Thoracic aorta (tissue), 2 donors: ENCODE measurements at regions not wholly inside any gene's neighbourhood (a gene's known extent, or its start where the extent isn't known, plus 50 kb on each side); places are given as distances from the start of the nearest gene placed in this dataset.

Experiments used
- ATAC-seq: fragments of 150-250 bp; one replicate; pipeline ENCODE4 v1.8.0; 2017; ENCODE audit warnings: low read depth; ENCODE audit not compliant: insufficient number of reproducible peaks, low FRiP score
- DNase-seq: peaks from one replicate; pipeline ENCODE4 v3.0.0-alpha.2; 2020; ENCODE audit warnings: low spot score
- H3K27ac ChIP-seq, 2 donors: fragments of 200-600 bp; sonication (generic); 1 replicate in 1 of 2; 2 replicates in 1 of 2; pipeline ENCODE4 v1.5.1; 2016; ENCODE audit warnings: mild to moderate bottlenecking in 2 of 2, moderate library complexity in 2 of 2
- H3K27me3 ChIP-seq: fragments of 200-600 bp; sonication (generic); replicated peaks from 2 replicates; pipeline ENCODE4 v1.6.0; 2016; ENCODE audit warnings: mild to moderate bottlenecking; ENCODE audit not compliant: insufficient read depth
- H3K36me3 ChIP-seq: fragments of 200-600 bp; sonication (generic); one replicate; pipeline ENCODE4 v1.5.1; 2016
- H3K4me1 ChIP-seq, 2 donors: fragments of 200-600 bp; sonication (generic); 1 replicate in 1 of 2; 2 replicates in 1 of 2; pipeline versions ENCODE4 v1.5.1 to v1.6.0; 2016; ENCODE audit warnings: low read depth in 2 of 2, mild to moderate bottlenecking in 1 of 2; ENCODE audit not compliant: control insufficient read depth in 1 of 2
- H3K4me3 ChIP-seq: fragments of 200-600 bp; sonication (generic); 2 replicates; pipeline ENCODE4 v1.5.1; 2016; ENCODE audit warnings: mild to moderate bottlenecking
- H3K9me3 ChIP-seq: fragments of 200-600 bp; sonication (generic); 2 replicates; pipeline ENCODE4 v1.5.1; 2016
- CTCF ChIP-seq: fragments of 200-600 bp; sonication (generic); IDR thresholded peaks from one replicate; pipeline ENCODE4 v1.5.1; 2019; ENCODE audit warnings: antibody characterized with exemption

- DNase-seq = no peak
- Histone ChIP-seq H3K4me1 (no peaks in the 10 kb centered on the region), H3K36me3 (no peaks in the 10 kb centered on the region), H3K4me3 (no peak overlapping the region), H3K27ac (no peak overlapping the region), H3K9me3 (no peaks in the 10 kb centered on the region), H3K27me3 (no peaks in the 10 kb centered on the region)
- no peak for TF ChIP-seq CTCF
- ATAC-seq = no peak
Measured at GRCh38 chr7:85619236-85619635, 432.4 kb upstream of the SEMA3D start.

GRCh38 chr7:85614684-85615083 lies 427.8 kb upstream of the SEMA3D start:
- Histone ChIP-seq H3K9me3 (no peaks in the 10 kb centered on the region), H3K27me3 (no peaks in the 10 kb centered on the region), H3K4me3 (no peak overlapping the region), H3K4me1 (no peaks in the 10 kb centered on the region), H3K27ac (no peak overlapping the region), H3K36me3 (no peaks in the 10 kb centered on the region)
- no peak for TF ChIP-seq CTCF
- ATAC-seq = no peak
- no peak for DNase-seq

GRCh38 chr7:85612514-85612913 lies 425.7 kb upstream of the SEMA3D start:
- TF ChIP-seq CTCF = no peak
- Histone ChIP-seq H3K27me3 (no peaks in the 10 kb centered on the region), H3K36me3 (no peaks in the 10 kb centered on the region), H3K4me1 (no peaks in the 10 kb centered on the region), H3K9me3 (no peaks in the 10 kb centered on the region), H3K27ac (no peak overlapping the region), H3K4me3 (no peak overlapping the region)
- ATAC-seq = no peak
- DNase-seq = no peak

- no peak for ATAC-seq
- no peak for DNase-seq
- Histone ChIP-seq H3K36me3 (no peaks in the 10 kb centered on the region), H3K4me1 (no peaks in the 10 kb centered on the region), H3K27me3 (no peaks in the 10 kb centered on the region), H3K4me3 (no peak overlapping the region), H3K27ac (no peak overlapping the region), H3K9me3 (no peaks in the 10 kb centered on the region)
- TF ChIP-seq CTCF = no peak
Measured at GRCh38 chr7:85608804-85609203, 421.9 kb upstream of the SEMA3D start.

- no peaks in the 10 kb centered on the region for H3K27me3 ChIP-seq
- no peaks in the 10 kb centered on the region for H3K36me3 ChIP-seq
- no peaks in the 10 kb centered on the region for H3K4me1 ChIP-seq
- H3K4me3 ChIP-seq = no peak overlapping the region
- H3K9me3 ChIP-seq = no peaks in the 10 kb centered on the region
- ATAC-seq (no peak), DNase-seq (no peak)
- H3K27ac ChIP-seq = no peak overlapping the region
- TF ChIP-seq CTCF = no peak
Measured at GRCh38 chr7:85602196-85602595, 415.3 kb upstream of the SEMA3D start.
